IMR-90 (cell line): ENCODE measurements at regions not wholly inside any gene's neighbourhood (a gene's known extent, or its start where the extent isn't known, plus 50 kb on each side); places are given as distances from the start of the nearest gene placed in this dataset.
A peak's percentile ranks its signal among the peaks of the same experiment; 100 is the strongest.

Experiments
- ATAC-seq: fragments of 200-7000 bp; cut with Tn5 transposase; 2 replicates; pipeline ENCODE4 v1.9.1; 2020; ENCODE audit warnings: low read depth, mild to moderate bottlenecking, moderate library complexity
- BruUV-seq: library from RNA; stranded (reverse); fragments of 400-500 nt; replicated peaks from 2 replicates; lab custom pipeline; 2021; lab: Mats Ljungman, UMichigan
- CTCF ChIA-PET: fragments of 300-600 bp; formaldehyde crosslinking; extraction: SDS; loops from one replicate; lab custom pipeline; 2021; ENCODE audit warnings: antibody characterized with exemption; lab: Yijun Ruan, JAX
- POLR2A ChIA-PET: fragments of 300-600 bp; sonication (Branson Sonifier 250); formaldehyde crosslinking; loops from one replicate; lab custom pipeline; 2022; ENCODE audit warnings: antibody characterized with exemption; ENCODE audit not compliant: unreplicated experiment; lab: Charles Lee
- DNase-seq: peaks from one replicate; pipeline ENCODE4 v3.0.0; 2013
- H2AFZ ChIP-seq: replicated peaks from 2 replicates; pipeline ENCODE3; 2013; ENCODE audit warnings: low read length, mild to moderate bottlenecking; ENCODE audit not compliant: poor library complexity
- H2AK5ac ChIP-seq: 2 replicates; pipeline ENCODE4 v1.6.1; 2013; ENCODE audit warnings: low read depth, low read length, inconsistent platforms
- H2AK9ac ChIP-seq: replicated peaks from 2 replicates; pipeline ENCODE3; 2013; ENCODE audit warnings: mild to moderate bottlenecking, low read depth, low read length, moderate library complexity; ENCODE audit not compliant: poor library complexity
- H2BK120ac ChIP-seq: 2 replicates; pipeline ENCODE4 v1.6.1; 2013; ENCODE audit warnings: low read depth, low read length, inconsistent platforms
- H2BK15ac ChIP-seq: 3 replicates; pipeline ENCODE4 v1.6.1; 2013; ENCODE audit warnings: low read depth, low read length, inconsistent platforms
- H2BK20ac ChIP-seq: 2 replicates; pipeline ENCODE4 v1.6.1; 2013; ENCODE audit warnings: low read depth, mild to moderate bottlenecking, inconsistent platforms, low read length, moderate library complexity
- H2BK5ac ChIP-seq: 2 replicates; pipeline ENCODE4 v1.6.1; 2013; ENCODE audit warnings: mild to moderate bottlenecking, low read depth, low read length, inconsistent platforms; ENCODE audit not compliant: poor library complexity, severe bottlenecking
- H3K14ac ChIP-seq: replicated peaks from 2 replicates; pipeline ENCODE4 v1.6.1; 2013; ENCODE audit warnings: low read depth, low read length, inconsistent platforms
- H3K18ac ChIP-seq: 2 replicates; pipeline ENCODE4 v1.6.1; 2013; ENCODE audit warnings: low read depth, low read length, control low read depth
- H3K23ac ChIP-seq: 2 replicates; pipeline ENCODE4 v1.6.1; 2013; ENCODE audit warnings: low read depth, low read length, inconsistent platforms
- H3K27ac ChIP-seq: 2 replicates; pipeline ENCODE4 v1.5.1; 2013; ENCODE audit warnings: mild to moderate bottlenecking, control low read depth, low read length; ENCODE audit not compliant: insufficient read depth
- H3K27me3 ChIP-seq: 2 replicates; pipeline ENCODE4 v1.6.1; 2013; ENCODE audit warnings: low read length; ENCODE audit not compliant: control insufficient read depth, insufficient read depth
- H3K36me3 ChIP-seq: 2 replicates; pipeline ENCODE4 v1.6.1; 2013; ENCODE audit warnings: low read length, mixed read lengths; ENCODE audit not compliant: control insufficient read depth, insufficient read depth
- H3K4ac ChIP-seq: 2 replicates; pipeline ENCODE4 v1.6.1; 2013; ENCODE audit warnings: low read depth, low read length, inconsistent platforms
- H3K4me1 ChIP-seq: 2 replicates; pipeline ENCODE4 v1.6.1; 2013; ENCODE audit warnings: low read length, mixed read lengths; ENCODE audit not compliant: control insufficient read depth, insufficient read depth
- H3K4me2 ChIP-seq: 2 replicates; pipeline ENCODE4 v1.6.1; 2013; ENCODE audit warnings: low read depth, mild to moderate bottlenecking, control low read depth, low read length, moderate library complexity
- H3K4me3 ChIP-seq: 2 replicates; pipeline ENCODE4 v1.5.1; 2013; ENCODE audit warnings: low read depth, mild to moderate bottlenecking, control low read depth, low read length, moderate library complexity; ENCODE audit not compliant: insufficient read depth
- H3K56ac ChIP-seq: 2 replicates; pipeline ENCODE4 v1.6.1; 2013; ENCODE audit warnings: low read length, inconsistent platforms; ENCODE audit not compliant: insufficient read depth; ENCODE audit errors: extremely low read depth
- H3K79me1 ChIP-seq, 2 experiments: 2 replicates each; pipeline ENCODE4 v1.6.1; 2013; ENCODE audit warnings: low read length in 2 of 2, inconsistent platforms in 1 of 2, low read depth in 1 of 2
- H3K9ac ChIP-seq: 2 replicates; pipeline ENCODE4 v1.6.1; 2013; ENCODE audit warnings: low read depth, low read length, control low read depth
- H3K9me1 ChIP-seq: 2 replicates; pipeline ENCODE4 v1.6.1; 2013; ENCODE audit warnings: low read length, inconsistent platforms; ENCODE audit not compliant: insufficient read depth
- H3K9me3 ChIP-seq: 2 replicates; pipeline ENCODE4 v1.6.1; 2013; ENCODE audit warnings: low read length; ENCODE audit not compliant: control insufficient read depth, insufficient read depth
- H4K20me1 ChIP-seq: 2 replicates; pipeline ENCODE4 v1.6.1; 2013; ENCODE audit warnings: low read length, inconsistent platforms; ENCODE audit not compliant: insufficient read depth
- H4K5ac ChIP-seq: 2 replicates; pipeline ENCODE4 v1.6.1; 2013; ENCODE audit warnings: mild to moderate bottlenecking, low read depth, low read length, control low read depth
- H4K8ac ChIP-seq, 2 experiments: 2 replicates each; pipeline ENCODE4 v1.6.1; 2013; ENCODE audit warnings: low read depth in 2 of 2, low read length in 2 of 2, control low read depth in 1 of 2, inconsistent platforms in 1 of 2
- H4K91ac ChIP-seq: 2 replicates; pipeline ENCODE4 v1.6.1; 2013; ENCODE audit warnings: low read depth, low read length, inconsistent platforms; ENCODE audit not compliant: insufficient read depth
- WGBS, 2 experiments: methylation state at CpG; one replicate each; pipeline versions ENCODE4 v1.1.5 to v1.1.7; 2013; ENCODE audit warnings: missing lambda C conversion rate in 2 of 2; ENCODE audit not compliant: insufficient read length in 1 of 2; ENCODE audit errors: extremely low coverage in 2 of 2; 5-methylcytosine and 5-hydroxymethylcytosine counted together
- dilution Hi-C: fragments of 300-500 bp; cut with HindIII; formaldehyde crosslinking; loops from one replicate; pipeline ENCODE4 v1.14.3; 2018; ENCODE audit warnings: low sequenced_read_pairs; ENCODE audit not compliant: unreplicated experiment
- in situ Hi-C: fragments of 300-500 bp; cut with MboI; formaldehyde crosslinking; loops from 3 replicates; pipeline ENCODE4 v1.14.3; 2019; ENCODE audit warnings: low sequenced_read_pairs, inconsistent platforms, mixed read lengths
- intact Hi-C: fragments of 100-400 bp; cut with micrococcal nuclease; formaldehyde crosslinking; loops from 2 replicates; pipeline ENCODE4 v1.10.0; 2022
- TF ChIP-seq, protein P1 (sequence below): conservative IDR thresholded peaks from 2 replicates; pipeline ENCODE4 v1.5.1; 2012; ENCODE audit warnings: mild to moderate bottlenecking, low read depth, low read length, improper control_type of control experiment

DNA sequence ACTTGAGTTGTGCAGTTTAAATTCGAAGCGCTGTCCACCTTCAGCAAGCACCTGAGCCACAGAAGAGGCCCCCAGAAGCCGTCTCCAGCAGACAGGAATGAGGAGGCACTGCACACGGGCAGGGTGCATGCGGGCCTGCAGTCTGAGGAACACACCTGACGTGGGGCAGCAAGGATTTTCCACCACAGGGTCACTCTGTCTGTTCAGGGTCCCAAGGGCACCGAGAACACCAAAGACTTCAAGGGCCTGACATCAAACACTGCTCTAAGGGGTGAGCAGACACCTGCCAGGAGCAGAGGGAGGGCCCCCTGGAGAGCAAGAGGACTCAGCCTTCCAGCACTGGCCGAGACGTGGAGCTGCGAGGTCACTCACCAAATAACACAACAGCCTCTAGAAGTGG, 99.7 kb upstream of the C14orf180 start:
- Histone ChIP-seq H3K27ac (no peak overlapping the region), H3K18ac (no peak overlapping the region), H3K4me1 (no peaks in the 10 kb centered on the region), H2BK120ac (no peak overlapping the region), H3K14ac (no peak overlapping the region), H4K91ac (no peak overlapping the region), H2BK15ac (no peak overlapping the region), H3K4me2 (no peak overlapping the region), H3K27me3 (no peaks in the 10 kb centered on the region), H2AFZ (no peak overlapping the region), H3K56ac (no peak overlapping the region), H2AK9ac (peak overlapping the region; percentile 28), H3K36me3 (no peaks in the 10 kb centered on the region), H3K9ac (no peak overlapping the region), H3K9me1 (no peaks in the 10 kb centered on the region), H3K4ac (no peak overlapping the region), H3K4me3 (no peak overlapping the region), H2AK5ac (no peak overlapping the region), H4K8ac (no peak overlapping the region), H2BK20ac (no peak overlapping the region), H3K23ac (no peak overlapping the region), H3K9me3 (peaks cover 20% of the 10 kb centered on the region), H2BK5ac (no peak overlapping the region), H4K5ac (no peak overlapping the region), H4K20me1 (no peaks in the 10 kb centered on the region), H3K79me1 (no peaks in the 10 kb centered on the region)
- ChIA-PET CTCF (no interaction called here), POLR2A (no interaction called here)
- BruUV-seq, result no TSS peak
- dilution Hi-C loops, result no loop called here
- no peak for DNase-seq
- WGBS, 2 experiments, result 44% methylated on average over 6 of the region's 10 CpGs; no CpG with 5 or more reads in 1 of the 2 experiments
- ATAC-seq, result no peak
- in situ Hi-C loops, result no loop called here
- intact Hi-C loops, result no loop called here
- TF ChIP-seq, protein P1, sequence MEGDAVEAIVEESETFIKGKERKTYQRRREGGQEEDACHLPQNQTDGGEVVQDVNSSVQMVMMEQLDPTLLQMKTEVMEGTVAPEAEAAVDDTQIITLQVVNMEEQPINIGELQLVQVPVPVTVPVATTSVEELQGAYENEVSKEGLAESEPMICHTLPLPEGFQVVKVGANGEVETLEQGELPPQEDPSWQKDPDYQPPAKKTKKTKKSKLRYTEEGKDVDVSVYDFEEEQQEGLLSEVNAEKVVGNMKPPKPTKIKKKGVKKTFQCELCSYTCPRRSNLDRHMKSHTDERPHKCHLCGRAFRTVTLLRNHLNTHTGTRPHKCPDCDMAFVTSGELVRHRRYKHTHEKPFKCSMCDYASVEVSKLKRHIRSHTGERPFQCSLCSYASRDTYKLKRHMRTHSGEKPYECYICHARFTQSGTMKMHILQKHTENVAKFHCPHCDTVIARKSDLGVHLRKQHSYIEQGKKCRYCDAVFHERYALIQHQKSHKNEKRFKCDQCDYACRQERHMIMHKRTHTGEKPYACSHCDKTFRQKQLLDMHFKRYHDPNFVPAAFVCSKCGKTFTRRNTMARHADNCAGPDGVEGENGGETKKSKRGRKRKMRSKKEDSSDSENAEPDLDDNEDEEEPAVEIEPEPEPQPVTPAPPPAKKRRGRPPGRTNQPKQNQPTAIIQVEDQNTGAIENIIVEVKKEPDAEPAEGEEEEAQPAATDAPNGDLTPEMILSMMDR, result no peak
